Activated CD8-positive, alpha-beta T cell treated with anti-CD3 and anti-CD28 coated beads, Interleukin-2, amount 10 ng/mL, durations not matched to agents 7 days and 5 days (primary cell): ENCODE measurements at regions not wholly inside any gene's neighbourhood (a gene's known extent, or its start where the extent isn't known, plus 50 kb on each side); places are given as distances from the start of the nearest gene placed in this dataset.

Source experiments
- ATAC-seq: fragments of 150-1000 bp; cut with Tn5 transposase; one replicate; pipeline ENCODE4 v1.10.0; 2021; ENCODE audit warnings: moderate library complexity
- CTCF ChIA-PET: fragments of 350-600 bp; sonication (Branson Sonifier 250); formaldehyde crosslinking; loops from one replicate; lab custom pipeline; 2021; ENCODE audit warnings: antibody characterized with exemption; lab: Charles Lee
- POLR2A ChIA-PET: fragments of 350-600 bp; sonication (Branson Sonifier 250); formaldehyde crosslinking; loops from one replicate; lab custom pipeline; 2021; ENCODE audit warnings: antibody characterized with exemption; lab: Charles Lee
- DNase-seq: peaks from one replicate; pipeline ENCODE4 v3.0.0-alpha.2; 2020
- H3K27ac Mint-ChIP-seq: one replicate; pipeline ENCODE4 v1.8.0; 2021; ENCODE audit warnings: mild to moderate bottlenecking, mixed read lengths
- H3K27me3 Mint-ChIP-seq: one replicate; pipeline ENCODE4 v1.8.0; 2021; ENCODE audit warnings: low read depth, mixed read lengths
- H3K36me3 Mint-ChIP-seq: one replicate; pipeline ENCODE4 v1.8.0; 2021; ENCODE audit warnings: low read depth, mixed read lengths
- H3K4me1 Mint-ChIP-seq: one replicate; pipeline ENCODE4 v1.8.0; 2021; ENCODE audit warnings: low read depth, mixed read lengths
- H3K4me3 Mint-ChIP-seq: one replicate; pipeline ENCODE4 v1.8.0; 2021; ENCODE audit warnings: mild to moderate bottlenecking, mixed read lengths
- H3K9me3 Mint-ChIP-seq: one replicate; pipeline ENCODE4 v1.8.0; 2022; ENCODE audit warnings: mixed read lengths; ENCODE audit not compliant: insufficient read depth

GRCh38 chr13:76160961-76161925 lies 525.1 kb downstream of the LMO7 start:
- H3K36me3 Mint-ChIP-seq, result no peaks in the 10 kb centered on the region
- H3K4me3 Mint-ChIP-seq, result no peak overlapping the region
- ChIA-PET POLR2A (no interaction called here), CTCF (no interaction called here)
- H3K27ac Mint-ChIP-seq, result no peak overlapping the region
- no peaks in the 10 kb centered on the region for H3K27me3 Mint-ChIP-seq
- no peaks in the 10 kb centered on the region for H3K9me3 Mint-ChIP-seq
- DNase-seq (no peak), ATAC-seq (no peak)
- H3K4me1 Mint-ChIP-seq, result no peaks in the 10 kb centered on the region

GRCh38 chr13:76160506-76160905 lies 524.4 kb downstream of the LMO7 start:
- H3K27me3 Mint-ChIP-seq, result no peaks in the 10 kb centered on the region
- no peaks in the 10 kb centered on the region for H3K4me1 Mint-ChIP-seq
- ChIA-PET POLR2A (no interaction called here), CTCF (no interaction called here)
- no peaks in the 10 kb centered on the region for H3K36me3 Mint-ChIP-seq
- DNase-seq, result no peak
- no peak overlapping the region for H3K27ac Mint-ChIP-seq
- ATAC-seq, result no peak
- no peaks in the 10 kb centered on the region for H3K9me3 Mint-ChIP-seq
- no peak overlapping the region for H3K4me3 Mint-ChIP-seq

- CTCF ChIA-PET, result no interaction called here
- H3K27ac Mint-ChIP-seq, result no peak overlapping the region
- no peaks in the 10 kb centered on the region for H3K27me3 Mint-ChIP-seq
- H3K4me1 Mint-ChIP-seq, result no peaks in the 10 kb centered on the region
- no peaks in the 10 kb centered on the region for H3K9me3 Mint-ChIP-seq
- no peak for DNase-seq
- H3K36me3 Mint-ChIP-seq, result no peaks in the 10 kb centered on the region
- no peak overlapping the region for H3K4me3 Mint-ChIP-seq
- ATAC-seq, result no peak
- POLR2A ChIA-PET, result no interaction called here
Measured at GRCh38 chr13:76157926-76158325, 521.8 kb downstream of the LMO7 start.

DNA sequence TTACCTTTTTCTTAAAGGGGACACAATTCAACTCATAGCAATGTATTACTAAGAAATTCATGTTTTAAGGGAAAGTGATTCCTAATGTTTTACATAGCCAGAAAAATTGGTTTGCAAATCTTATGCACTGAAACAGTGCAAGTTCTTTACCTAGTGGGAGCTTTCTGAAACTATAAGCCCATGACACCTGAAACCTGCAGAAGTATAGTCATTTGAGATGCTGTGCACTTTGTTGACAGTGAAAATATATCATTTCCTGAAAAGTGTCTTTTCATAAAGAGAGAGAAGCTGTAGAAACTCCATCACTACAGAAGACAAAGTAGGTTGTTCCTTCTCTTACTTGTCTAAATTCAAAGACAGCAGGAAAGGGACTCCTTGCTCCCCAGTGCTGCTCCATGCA lies 517.1 kb downstream of the LMO7 start:
- CTCF ChIA-PET, result interaction anchor here (0.9 kb wide), 1 partner anchor 283 kb away, joined by 3 read pairs; no protein-coding TSS in a partner anchor
- Mint-ChIP-seq H3K4me3 (no peak overlapping the region), H3K9me3 (no peaks in the 10 kb centered on the region), H3K27ac (no peak overlapping the region), H3K4me1 (no peaks in the 10 kb centered on the region), H3K36me3 (no peaks in the 10 kb centered on the region), H3K27me3 (no peaks in the 10 kb centered on the region)
- DNase-seq (no peak), ATAC-seq (no peak)
- POLR2A ChIA-PET, result no interaction called here

DNA sequence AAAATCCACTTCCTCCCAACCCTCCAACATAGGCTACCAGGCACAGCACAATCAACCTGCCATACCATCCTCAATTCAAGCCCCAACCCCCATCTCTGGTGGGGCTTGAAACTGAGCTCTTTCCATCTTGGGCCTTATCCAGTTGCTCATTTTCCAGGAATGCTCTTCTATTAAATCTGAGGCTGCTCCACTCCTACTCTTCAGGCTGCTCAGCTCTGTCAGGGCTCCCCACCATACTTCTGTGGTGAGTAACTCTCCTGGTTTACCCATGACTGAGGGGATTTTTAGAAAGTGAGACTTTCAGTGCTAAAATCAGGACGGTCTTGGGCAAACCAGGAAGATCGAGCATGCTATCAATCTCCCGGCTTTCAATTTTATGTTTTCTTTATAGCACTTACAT lies 512.8 kb downstream of the LMO7 start:
- no peak for ATAC-seq
- H3K27me3 Mint-ChIP-seq, result no peaks in the 10 kb centered on the region
- H3K27ac Mint-ChIP-seq, result no peak overlapping the region
- H3K4me3 Mint-ChIP-seq, result no peak overlapping the region
- no peaks in the 10 kb centered on the region for H3K4me1 Mint-ChIP-seq
- no peaks in the 10 kb centered on the region for H3K9me3 Mint-ChIP-seq
- DNase-seq, result no peak
- ChIA-PET CTCF (no interaction called here), POLR2A (interaction anchor here (0.7 kb wide), 1 partner anchor 625 kb away, joined by 3 read pairs; no protein-coding TSS in a partner anchor)
- no peaks in the 10 kb centered on the region for H3K36me3 Mint-ChIP-seq

- Mint-ChIP-seq H3K27me3 (no peaks in the 10 kb centered on the region), H3K36me3 (no peaks in the 10 kb centered on the region), H3K4me1 (no peaks in the 10 kb centered on the region), H3K27ac (no peak overlapping the region), H3K9me3 (no peaks in the 10 kb centered on the region), H3K4me3 (no peak overlapping the region)
- ChIA-PET CTCF (no interaction called here), POLR2A (no interaction called here)
- DNase-seq (no peak), ATAC-seq (no peak)
Measured at GRCh38 chr13:76148374-76148773, 512.2 kb downstream of the LMO7 start.

DNA sequence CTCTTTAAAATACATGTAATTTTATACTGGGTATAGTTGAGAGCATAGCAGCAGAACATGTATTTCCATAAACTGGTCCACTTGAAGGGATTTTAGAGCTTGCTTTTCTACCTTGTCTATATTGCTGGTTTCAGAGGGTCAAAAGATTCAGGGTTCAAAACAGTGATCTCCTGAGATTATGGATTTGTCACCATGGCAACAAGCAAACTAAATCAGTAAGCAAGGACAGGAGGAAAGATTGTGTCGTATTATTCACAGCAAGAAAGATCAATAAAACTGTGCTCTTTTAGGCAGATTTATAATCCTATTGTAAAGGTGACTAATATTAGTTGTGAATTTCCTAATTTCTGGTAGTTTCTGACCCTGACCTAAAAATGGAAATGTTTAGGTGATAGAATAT lies 496.4 kb downstream of the LMO7 start:
- ATAC-seq (no peak), DNase-seq (no peak)
- Mint-ChIP-seq H3K27ac (no peak overlapping the region), H3K36me3 (no peaks in the 10 kb centered on the region), H3K27me3 (no peaks in the 10 kb centered on the region), H3K4me1 (no peaks in the 10 kb centered on the region), H3K4me3 (no peak overlapping the region), H3K9me3 (no peaks in the 10 kb centered on the region)
- ChIA-PET CTCF (no interaction called here), POLR2A (no interaction called here)

DNA sequence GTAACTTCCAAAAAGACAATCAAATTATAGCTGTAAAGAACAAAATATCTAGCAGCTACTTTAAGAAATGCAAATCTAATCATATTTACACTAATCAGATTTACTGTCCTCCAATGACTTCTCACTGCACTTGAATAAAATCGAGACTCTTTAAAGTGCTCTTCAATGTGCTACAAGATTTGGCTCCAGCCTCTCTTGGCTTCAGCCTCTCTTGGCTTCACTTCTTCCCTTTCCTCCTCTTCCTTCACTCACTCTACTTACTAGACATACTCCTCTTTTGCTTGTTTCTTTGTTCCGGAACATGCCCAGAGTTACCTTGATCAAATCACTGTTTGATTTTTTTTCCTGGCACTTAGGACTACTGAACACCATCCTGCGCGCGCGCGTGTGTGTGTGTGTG lies 495.4 kb downstream of the LMO7 start:
- Mint-ChIP-seq H3K27ac (no peak overlapping the region), H3K27me3 (no peaks in the 10 kb centered on the region), H3K36me3 (no peaks in the 10 kb centered on the region), H3K4me1 (no peaks in the 10 kb centered on the region), H3K9me3 (no peaks in the 10 kb centered on the region), H3K4me3 (no peak overlapping the region)
- ATAC-seq, result no peak
- no peak for DNase-seq
- POLR2A ChIA-PET, result no interaction called here
- CTCF ChIA-PET, result no interaction called here

- no peaks in the 10 kb centered on the region for H3K9me3 Mint-ChIP-seq
Measured at GRCh38 chr13:76129305-76130000, 493.3 kb downstream of the LMO7 start.

GRCh38 chr13:76127922-76128321 lies 491.8 kb downstream of the LMO7 start:
- peaks cover 9% of the 10 kb centered on the region for H3K9me3 Mint-ChIP-seq
- H3K27me3 Mint-ChIP-seq, result no peaks in the 10 kb centered on the region
- ATAC-seq (no peak), DNase-seq (no peak)
- no peak overlapping the region for H3K27ac Mint-ChIP-seq
- no peak overlapping the region for H3K4me3 Mint-ChIP-seq
- H3K36me3 Mint-ChIP-seq, result no peaks in the 10 kb centered on the region
- POLR2A ChIA-PET, result interaction anchor here (0.6 kb wide), 1 partner anchor 372 kb away, joined by 3 read pairs; no protein-coding TSS in a partner anchor
- CTCF ChIA-PET, result no interaction called here
- H3K4me1 Mint-ChIP-seq, result no peaks in the 10 kb centered on the region

More at GRCh38 chr13:76129305-76130000, 493.3 kb downstream of the LMO7 start:
- Mint-ChIP-seq H3K36me3 (no peaks in the 10 kb centered on the region), H3K27me3 (no peaks in the 10 kb centered on the region), H3K4me1 (no peaks in the 10 kb centered on the region), H3K4me3 (no peak overlapping the region), H3K27ac (no peak overlapping the region)
- ChIA-PET POLR2A (no interaction called here), CTCF (no interaction called here)
- DNase-seq, result no peak
- ATAC-seq, result no peak

GRCh38 chr13:76123548-76123947 lies 487.4 kb downstream of the LMO7 start:
- ATAC-seq, result no peak
- Mint-ChIP-seq H3K27ac (no peak overlapping the region), H3K4me1 (no peaks in the 10 kb centered on the region), H3K9me3 (peaks cover 25% of the 10 kb centered on the region), H3K36me3 (no peaks in the 10 kb centered on the region), H3K27me3 (no peaks in the 10 kb centered on the region), H3K4me3 (no peak overlapping the region)
- POLR2A ChIA-PET, result no interaction called here
- CTCF ChIA-PET, result no interaction called here
- DNase-seq, result no peak

DNA sequence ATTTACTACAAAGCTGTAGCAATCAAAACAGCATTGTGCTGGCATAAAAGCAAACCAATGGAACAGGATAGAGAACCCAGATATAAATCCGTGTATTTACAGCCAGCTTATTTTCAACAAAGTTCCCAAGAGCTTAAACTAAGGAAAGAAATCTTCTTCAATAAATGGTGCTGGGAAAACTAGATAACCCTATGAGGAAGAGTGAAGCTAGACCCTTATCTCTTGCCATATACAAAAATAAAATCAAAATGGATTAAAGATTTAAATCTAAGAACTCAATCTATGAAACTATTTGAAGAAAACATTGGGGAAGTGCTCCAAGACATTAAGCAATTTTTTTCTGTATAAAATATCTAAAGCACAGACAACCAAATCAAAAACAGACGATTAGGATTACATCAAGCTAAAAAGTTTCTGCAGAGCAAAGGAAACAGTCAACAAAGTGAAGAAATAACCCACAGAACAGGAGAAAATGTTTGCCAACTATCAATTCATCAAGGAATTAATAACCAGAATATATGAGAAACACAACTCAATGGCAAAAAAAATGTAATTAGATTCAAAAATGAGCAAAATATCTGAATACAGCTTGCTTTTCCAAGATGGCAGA lies 480.7 kb downstream of the LMO7 start:
- ATAC-seq (no peak), DNase-seq (no peak)
- H3K4me3 Mint-ChIP-seq, result no peak overlapping the region
- no peaks in the 10 kb centered on the region for H3K36me3 Mint-ChIP-seq
- peaks cover 15% of the 10 kb centered on the region for H3K9me3 Mint-ChIP-seq
- no peak overlapping the region for H3K27ac Mint-ChIP-seq
- CTCF ChIA-PET, result no interaction called here
- no peaks in the 10 kb centered on the region for H3K27me3 Mint-ChIP-seq
- POLR2A ChIA-PET, result no interaction called here
- no peaks in the 10 kb centered on the region for H3K4me1 Mint-ChIP-seq
